Islet of Langerhans (tissue), 1 donor: ENCODE measurements at regions not wholly inside any gene's neighbourhood (a gene's known extent, or its start where the extent isn't known, plus 50 kb on each side); places are given as distances from the start of the nearest gene placed in this dataset.
A peak's percentile ranks its signal among the peaks of the same experiment; 100 is the strongest.

Source experiments
- FAIRE-seq: peaks from one replicate; lab custom pipeline; 2011; peaks lifted over from hg19 to GRCh38; lab: Jason Lieb, UNC

DNA sequence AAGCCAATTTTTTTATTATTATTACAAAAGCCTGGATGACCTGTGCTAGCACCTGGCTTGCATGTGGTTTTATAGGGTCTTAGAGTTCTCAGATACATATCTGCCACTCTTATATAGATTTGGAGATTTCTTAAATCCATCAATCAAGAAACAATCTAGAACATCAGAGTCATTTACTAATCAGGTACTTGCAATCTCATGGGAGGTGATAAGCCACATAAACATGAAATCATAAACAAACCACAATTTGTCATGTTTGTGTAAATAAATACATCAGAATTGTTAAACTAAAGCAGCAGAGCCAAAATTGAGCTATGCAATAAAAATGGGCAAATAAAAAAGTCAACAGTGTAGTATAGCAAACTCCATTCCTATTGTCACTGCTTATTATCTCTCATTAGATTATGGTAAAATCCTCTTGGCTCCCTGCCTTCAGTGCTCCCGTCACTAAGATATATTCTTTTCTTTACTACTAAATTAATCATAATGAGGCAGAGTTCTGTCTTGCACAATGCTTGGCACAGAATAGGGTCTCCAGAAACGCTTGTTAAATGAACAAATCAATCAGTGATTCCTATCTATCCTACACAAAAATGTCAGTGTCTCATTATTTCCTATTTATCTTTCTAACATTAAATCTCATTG, 108.7 kb upstream of the TTC29 start:
- FAIRE-seq = no peak

GRCh38 chr4:147056940-147057610, 111.4 kb upstream of the TTC29 start:
- FAIRE-seq = no peak

- FAIRE-seq = no peak
Measured at GRCh38 chr4:147057611-147058190, 112.0 kb upstream of the TTC29 start.

- no peak for FAIRE-seq
Measured at GRCh38 chr4:147059064-147059731, 113.5 kb upstream of the TTC29 start.

- FAIRE-seq = no peak
Measured at GRCh38 chr4:147060151-147060931, 114.7 kb upstream of the TTC29 start.

DNA sequence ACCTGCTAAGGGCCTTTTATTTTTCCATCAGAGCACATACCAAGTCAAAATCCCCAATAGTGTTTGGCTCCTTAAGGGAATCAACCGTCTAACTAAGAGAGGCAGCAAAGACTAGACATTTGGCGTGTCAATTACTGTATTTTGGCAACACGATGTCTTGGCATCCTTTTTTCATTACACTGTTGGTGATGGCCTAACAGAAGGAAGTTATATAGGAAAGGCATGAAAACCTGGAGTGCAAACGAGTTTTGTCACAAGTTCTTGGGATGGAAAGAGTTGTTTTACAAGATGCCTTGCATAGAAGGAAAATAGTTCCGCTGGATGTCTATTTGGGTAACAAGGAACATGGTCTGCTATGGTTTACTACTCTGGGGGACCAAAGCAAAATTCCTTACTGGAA, 119.2 kb upstream of the TTC29 start:
- no peak for FAIRE-seq

DNA sequence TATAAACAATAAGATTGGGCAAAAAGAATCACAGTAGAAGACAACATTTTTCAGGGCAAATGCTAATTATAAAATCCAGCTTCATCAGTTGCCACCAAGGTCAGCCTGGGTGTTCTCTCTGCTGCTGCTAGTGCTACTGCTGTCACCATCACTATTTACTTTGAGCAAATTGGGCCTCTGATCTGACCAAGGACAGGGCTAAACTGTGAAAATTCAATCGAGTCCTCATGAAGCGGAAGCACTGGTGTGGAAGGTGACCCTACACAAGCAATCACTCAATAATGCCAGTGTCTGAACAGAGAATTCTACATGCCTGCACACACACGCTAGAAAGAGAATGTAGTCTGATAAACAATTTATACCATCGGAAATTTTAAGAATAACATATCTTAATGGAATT, 122.9 kb upstream of the TTC29 start:
- no peak for FAIRE-seq

GRCh38 chr4:147071209-147071740, 125.6 kb upstream of the TTC29 start:
- no peak for FAIRE-seq

- no peak for FAIRE-seq
Measured at GRCh38 chr4:147076179-147076578, 130.5 kb upstream of the TTC29 start.

GRCh38 chr4:147076728-147077127, 131.1 kb upstream of the TTC29 start:
- FAIRE-seq = no peak

DNA sequence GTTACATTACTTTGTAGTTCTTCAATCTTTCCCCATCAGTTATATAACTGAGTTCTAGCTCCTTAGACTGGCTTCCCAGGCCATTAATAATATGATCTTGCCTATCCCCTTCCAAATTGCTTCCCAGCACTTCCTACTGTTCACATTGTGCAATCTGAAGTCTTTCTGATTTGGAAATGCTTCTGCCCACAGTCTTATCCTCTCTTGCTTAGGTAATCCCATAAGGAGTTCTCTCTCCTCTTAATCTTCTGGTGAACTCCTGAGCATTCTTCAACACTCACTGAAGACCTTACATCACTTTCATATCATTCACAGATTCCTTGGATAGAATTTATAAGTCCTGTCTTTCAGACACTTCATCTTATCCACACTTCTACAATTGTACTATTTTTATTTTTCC, 132.7 kb upstream of the TTC29 start:
- no peak for FAIRE-seq

- no peak for FAIRE-seq
Measured at GRCh38 chr4:147078875-147079658, 133.4 kb upstream of the TTC29 start.

- no peak for FAIRE-seq
Measured at GRCh38 chr4:147084861-147085260, 139.2 kb upstream of the TTC29 start.

GRCh38 chr4:147085781-147086180, 140.1 kb upstream of the TTC29 start:
- no peak for FAIRE-seq

DNA sequence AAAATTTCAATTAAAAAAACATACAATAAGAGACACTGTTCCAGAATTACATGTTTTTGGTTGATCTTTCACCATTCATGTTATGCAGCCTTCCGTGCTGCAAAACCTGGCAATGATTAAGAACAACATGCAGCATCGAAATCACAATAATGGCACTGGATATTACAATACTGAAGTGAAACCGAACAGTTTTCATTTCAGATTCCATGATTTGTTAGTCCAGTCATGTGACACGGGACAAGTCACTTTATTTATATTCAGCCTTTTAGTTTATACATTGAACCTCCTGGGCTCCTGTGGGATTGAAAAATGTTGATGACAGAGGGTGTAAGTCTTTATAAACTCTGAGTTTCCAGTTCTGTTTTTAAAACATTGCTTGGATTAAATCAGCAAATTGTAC, 142.5 kb upstream of the TTC29 start:
- FAIRE-seq = no peak

GRCh38 chr4:147090486-147090885, 144.8 kb upstream of the TTC29 start:
- no peak for FAIRE-seq

DNA sequence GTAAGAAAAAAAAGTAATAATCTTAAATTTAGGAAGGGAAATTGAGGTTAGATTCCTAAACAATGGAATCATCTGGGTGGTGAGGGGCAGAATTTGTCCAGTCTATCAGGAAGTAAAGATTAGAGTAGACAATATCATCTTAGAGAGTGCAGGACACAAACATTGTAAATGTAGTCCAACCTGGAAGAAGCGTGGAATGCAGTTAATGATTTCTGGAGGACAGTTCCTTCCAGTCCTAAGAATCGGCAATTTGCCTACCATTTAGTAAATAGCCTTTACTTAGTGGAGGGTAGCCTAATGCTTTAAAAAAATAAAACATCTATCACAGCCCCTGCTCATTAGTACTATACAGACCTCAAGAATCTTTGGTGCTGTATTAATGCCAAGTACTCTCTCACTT, 147.5 kb upstream of the TTC29 start:
- FAIRE-seq = no peak

DNA sequence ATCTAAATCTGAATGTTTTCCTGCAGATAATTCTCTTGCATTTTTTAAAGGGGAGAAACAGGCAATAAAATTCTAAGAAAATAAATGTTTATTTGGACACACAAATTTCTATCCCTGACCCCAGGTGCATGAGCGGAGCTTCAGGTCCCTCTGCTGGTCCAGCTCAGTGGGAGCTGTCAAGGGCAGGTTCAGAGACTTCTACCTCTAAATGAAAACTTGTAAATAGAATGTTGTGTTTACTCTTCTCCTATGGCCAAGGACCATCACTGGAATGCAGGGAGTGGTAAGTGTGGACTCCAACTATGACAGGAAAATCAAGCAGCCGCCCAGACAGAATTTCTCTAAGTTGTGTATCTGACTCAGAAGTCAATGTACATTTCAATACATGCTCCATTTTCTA, 148.6 kb upstream of the TTC29 start:
- FAIRE-seq = no peak

DNA sequence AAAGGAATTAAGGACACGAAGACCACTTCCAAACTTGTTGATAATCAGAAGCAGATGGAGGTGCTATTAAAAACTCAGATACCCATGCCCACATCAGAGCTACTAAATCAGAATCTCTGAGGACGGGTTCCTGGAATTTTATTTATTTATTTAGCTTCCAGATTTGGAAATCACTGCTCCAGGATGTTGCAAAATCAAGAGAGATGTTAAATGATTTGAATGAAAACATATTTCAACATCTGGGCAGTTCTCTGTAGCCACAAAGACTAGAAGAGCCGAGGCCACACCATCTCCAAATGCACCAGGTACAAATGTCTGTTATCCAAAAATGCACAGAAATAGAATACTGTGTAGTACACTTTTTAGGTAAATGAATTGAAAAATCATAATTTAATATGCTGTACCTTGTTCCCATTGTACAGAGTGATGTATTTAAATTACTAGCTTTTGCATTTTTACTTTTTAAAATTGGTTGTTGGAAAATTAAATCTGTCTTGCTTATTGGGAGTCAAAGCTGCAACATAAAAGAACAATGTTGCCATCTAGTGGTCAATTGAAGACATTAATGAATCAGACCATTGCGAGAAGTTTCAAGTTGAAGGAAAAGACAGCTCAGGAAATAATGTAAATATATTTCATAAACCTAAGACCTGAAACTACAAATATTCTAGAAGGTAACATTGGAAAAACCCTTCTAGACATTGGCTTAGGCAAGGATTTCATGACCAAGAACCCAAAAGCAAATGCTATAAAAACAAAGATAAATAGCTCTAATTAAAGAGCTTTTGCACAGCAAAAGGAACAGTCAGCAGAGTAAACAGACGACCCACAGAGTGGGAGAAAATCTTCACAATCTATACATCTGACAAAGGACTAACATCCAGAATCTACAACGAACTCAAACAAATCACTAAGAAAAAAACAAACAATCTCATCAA, 151.3 kb upstream of the TTC29 start:
- FAIRE-seq = peak; percentile 95

DNA sequence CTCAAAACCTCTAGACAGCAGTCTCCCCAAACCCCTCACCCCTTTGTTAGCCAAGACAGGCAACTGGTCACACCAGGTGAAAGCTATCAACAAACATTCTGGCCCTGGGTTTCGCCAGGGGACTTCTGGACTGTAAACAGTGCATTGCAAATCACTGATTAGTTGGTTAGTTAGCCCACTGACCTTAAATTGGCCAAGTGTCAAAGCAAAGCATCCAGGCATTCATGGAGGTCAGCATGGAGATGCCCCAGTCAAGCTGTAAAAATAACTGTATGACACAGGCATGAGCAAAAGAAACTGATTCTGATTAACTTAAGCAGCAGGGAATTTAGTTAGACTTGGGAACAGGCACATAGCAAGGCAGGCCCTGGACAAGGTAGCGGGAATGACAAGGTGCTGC, 156.0 kb upstream of the TTC29 start:
- FAIRE-seq = no peak
